HCT116 (cell line): ENCODE measurements at regions not wholly inside any gene's neighbourhood (a gene's known extent, or its start where the extent isn't known, plus 50 kb on each side); places are given as distances from the start of the nearest gene placed in this dataset.
A peak's percentile ranks its signal among the peaks of the same experiment; 100 is the strongest.

Experiments used
- ATAC-seq: fragments of 200-7000 bp; cut with Tn5 transposase; 2 replicates; pipeline ENCODE4 v1.9.1; 2020; ENCODE audit warnings: mild to moderate bottlenecking, moderate library complexity
- BruUV-seq: library from RNA; stranded (reverse); fragments of 400-500 nt; replicated peaks from 2 replicates; lab custom pipeline; 2021; lab: Mats Ljungman, UMichigan
- CTCF ChIA-PET: fragments of 300-600 bp; sonication (Branson Sonifier 250); formaldehyde crosslinking; loops from one replicate; lab custom pipeline; 2021; ENCODE audit warnings: antibody characterized with exemption; lab: Charles Lee
- POLR2A ChIA-PET: fragments of 300-600, 350-600 bp; sonication (Branson Sonifier 250); formaldehyde crosslinking; loops from one replicate; lab custom pipeline; 2021; ENCODE audit warnings: antibody characterized with exemption; lab: Charles Lee
- RAD21 ChIA-PET, 2 experiments: fragments of 300-600 bp; sonication (Branson Sonifier 250); formaldehyde crosslinking; loops; one replicate each; lab custom pipeline; 2023; ENCODE audit warnings: low total read pairs in 2 of 2; ENCODE audit not compliant: uncharacterized antibody in 2 of 2, unreplicated experiment in 2 of 2, low non-redundant PET in 1 of 2; lab: Charles Lee
- DNase-seq: peaks from one replicate; pipeline ENCODE4 v3.0.0-alpha.2; 2010; ENCODE audit warnings: low read depth, low spot score
- H2AFZ ChIP-seq: fragments of 200-600 bp; shearing (Covaris generic), sonication (generic); 2 replicates; pipeline ENCODE4 v1.6.1; 2017; ENCODE audit warnings: low read depth, mixed run types, mixed read lengths, antibody characterized with exemption, low read length; ENCODE audit not compliant: poor library complexity, severe bottlenecking
- H3K27ac ChIP-seq: 2 replicates; pipeline ENCODE4 v1.5.1; 2012; ENCODE audit warnings: low read depth, low read length
- H3K27me3 ChIP-seq: fragments of 200-600 bp; sonication (generic); 2 replicates; pipeline ENCODE4 v1.6.1; 2016; ENCODE audit warnings: mixed run types, low read length, mixed read lengths; ENCODE audit not compliant: insufficient read depth
- H3K36me3 ChIP-seq, 2 experiments: fragments of 200-500 bp in 1 of 2; fragments of 200-600 bp in 1 of 2; sonication (Bioruptor generic) in 1 of 2; sonication (generic) in 1 of 2; 2 replicates each; pipeline versions ENCODE4 v1.5.1 to v1.6.1; 2014 to 2016; ENCODE audit warnings: low read length in 2 of 2, inconsistent platforms in 1 of 2, mixed read lengths in 1 of 2, mixed run types in 1 of 2; ENCODE audit not compliant: insufficient read depth in 2 of 2, control insufficient read depth in 1 of 2
- H3K4me1 ChIP-seq, 2 experiments: fragments of 200-600 bp in 1 of 2; sonication (generic) in 1 of 2; 2 replicates each; pipeline versions ENCODE4 v1.5.1 to v1.6.1; 2012 to 2017; ENCODE audit warnings: low read length in 2 of 2, inconsistent platforms in 1 of 2, mild to moderate bottlenecking in 1 of 2, mixed read lengths in 1 of 2, mixed run types in 1 of 2, moderate library complexity in 1 of 2; ENCODE audit not compliant: insufficient read depth in 2 of 2, control insufficient read depth in 1 of 2
- H3K4me2 ChIP-seq: fragments of 200-600 bp; sonication (generic); 2 replicates; pipeline ENCODE4 v1.6.1; 2017; ENCODE audit warnings: mixed run types, low read length, mixed read lengths
- H3K4me3 ChIP-seq, 2 experiments: fragments of 200-600 bp in 1 of 2; sonication (generic) in 1 of 2; replicated peaks in 1 of 2; 2 replicates each; pipeline ENCODE4 v1.5.1; 2011 to 2016; ENCODE audit warnings: low read length in 2 of 2, control low read depth in 1 of 2, low read depth in 1 of 2, mild to moderate bottlenecking in 1 of 2, mixed read lengths in 1 of 2, mixed run types in 1 of 2
- H3K79me2 ChIP-seq: fragments of 200-600 bp; sonication (generic); 2 replicates; pipeline ENCODE4 v1.6.1; 2017; ENCODE audit warnings: mild to moderate bottlenecking, mixed run types, low read length, moderate library complexity, mixed read lengths; ENCODE audit not compliant: insufficient read depth
- H3K9ac ChIP-seq: fragments of 200-600 bp; sonication (generic); 2 replicates; pipeline ENCODE4 v1.6.1; 2016; ENCODE audit warnings: low read length, mixed read lengths
- H3K9me2 ChIP-seq: fragments of 200-600 bp; sonication (generic), shearing (Covaris generic); 2 replicates; pipeline ENCODE4 v1.6.1; 2017; ENCODE audit warnings: mixed run types, mild to moderate bottlenecking, moderate library complexity; ENCODE audit not compliant: insufficient read depth
- H3K9me3 ChIP-seq, 2 experiments: fragments of 200-500 bp in 1 of 2; fragments of 200-600 bp in 1 of 2; sonication (Bioruptor generic) in 1 of 2; sonication (generic) in 1 of 2; 2 replicates each; pipeline ENCODE4 v1.6.1; 2014 to 2017; ENCODE audit warnings: low read length in 2 of 2, mixed read lengths in 2 of 2, inconsistent platforms in 1 of 2, low read depth in 1 of 2, mild to moderate bottlenecking in 1 of 2, mixed run types in 1 of 2, moderate library complexity in 1 of 2; ENCODE audit not compliant: control insufficient read depth in 1 of 2, insufficient read depth in 1 of 2
- H4K20me1 ChIP-seq: fragments of 200-600 bp; sonication (generic), shearing (Covaris generic); 2 replicates; pipeline ENCODE4 v1.6.1; 2017; ENCODE audit warnings: mixed run types, mild to moderate bottlenecking, moderate library complexity; ENCODE audit not compliant: insufficient read depth
- CBX3 ChIP-seq: IDR thresholded peaks from 2 replicates; pipeline ENCODE4 v1.6.1; 2012; ENCODE audit warnings: low read depth
- ELF1 ChIP-seq: IDR thresholded peaks from 2 replicates; pipeline ENCODE4 v1.6.1; 2012; ENCODE audit warnings: low read depth, borderline replicate concordance
- FOSL1 ChIP-seq: IDR thresholded peaks from 2 replicates; pipeline ENCODE4 v1.6.1; 2012; ENCODE audit warnings: low read depth
- POLR2AphosphoS5 ChIP-seq: IDR thresholded peaks from 2 replicates; pipeline ENCODE4 v1.6.1; 2011; ENCODE audit warnings: mild to moderate bottlenecking, low read depth, low read length, moderate library complexity
- RAD21 ChIP-seq: IDR thresholded peaks from 2 replicates; pipeline ENCODE4 v1.6.1; 2012; ENCODE audit warnings: low read depth, mild to moderate bottlenecking
- SP1 ChIP-seq: IDR thresholded peaks from 2 replicates; pipeline ENCODE4 v1.6.1; 2012; ENCODE audit warnings: low read depth
- TCF7L2 ChIP-seq: IDR thresholded peaks from 2 replicates; pipeline ENCODE4 v1.7.0; 2011; ENCODE audit warnings: borderline replicate concordance, inconsistent platforms; ENCODE audit not compliant: insufficient read depth, insufficient read length; ENCODE audit errors: extremely low read depth
- intact Hi-C: fragments of 100-400 bp; cut with micrococcal nuclease; formaldehyde crosslinking; loops from 2 replicates; pipeline ENCODE4 v1.10.0; 2022
- TF ChIP-seq, protein P1 (sequence below): IDR thresholded peaks from 2 replicates; pipeline ENCODE4 v1.6.1; 2012
- TF ChIP-seq, protein P2 (sequence below), 3 experiments: fragments of 200-600 bp in 1 of 3; sonication (generic) in 1 of 3; IDR thresholded peaks in 2 of 3; conservative IDR thresholded peaks in 1 of 3; 2 replicates each; pipeline ENCODE4 v1.5.1; 2012 to 2017; ENCODE audit warnings: low read depth in 2 of 3, low read length in 2 of 3, antibody characterized with exemption in 1 of 3, borderline replicate concordance in 1 of 3, control low read depth in 1 of 3, mild to moderate bottlenecking in 1 of 3, mixed read lengths in 1 of 3, mixed run types in 1 of 3, moderate library complexity in 1 of 3; ENCODE audit not compliant: insufficient read depth in 1 of 3

DNA sequence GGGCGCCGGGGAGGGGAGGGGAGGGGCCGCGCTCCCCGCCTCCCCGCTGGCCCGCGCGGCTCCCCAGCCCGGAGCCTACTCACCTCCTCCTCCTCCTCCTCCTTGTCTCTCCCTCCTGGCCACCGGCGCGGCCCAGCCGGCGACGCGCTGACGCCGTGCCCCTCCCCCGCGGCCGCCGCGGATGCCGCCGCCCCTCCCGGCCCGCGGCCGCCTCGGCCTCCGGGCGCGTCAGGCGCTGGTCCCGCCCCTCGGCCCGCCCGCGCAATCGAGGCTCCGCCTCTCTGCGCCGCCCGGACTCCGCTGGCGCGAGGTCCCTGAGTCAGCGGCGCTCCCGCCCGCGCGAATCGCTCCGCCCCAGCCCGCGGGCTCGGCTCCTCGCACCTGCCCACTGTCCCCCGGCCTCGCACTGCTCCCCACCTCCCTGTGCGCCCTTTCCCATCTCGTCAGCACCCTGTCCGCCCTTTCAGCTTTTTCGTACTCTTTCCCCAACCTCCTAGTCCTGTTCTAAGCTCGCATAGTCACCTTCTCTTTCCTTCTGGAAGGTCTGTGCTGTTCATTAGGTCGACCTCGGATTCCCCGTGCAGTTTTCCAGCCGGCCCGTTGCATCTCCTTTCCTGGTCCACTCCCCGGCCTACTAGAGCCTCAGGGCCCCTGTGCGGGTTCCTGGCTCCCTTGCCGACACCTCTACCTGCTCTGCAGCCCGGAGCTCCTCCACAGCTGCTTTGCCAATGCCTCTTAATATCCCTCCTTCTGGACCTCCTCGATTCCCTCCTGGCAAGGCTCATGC lies 187.4 kb downstream of the ZEB2 start:
- TF ChIP-seq SP1, result 0 out of 2 replicates have a peak, but pooled peaks have one; percentile 16
- no peak for TF ChIP-seq RAD21
- TF ChIP-seq POLR2AphosphoS5, result peak; percentile 87
- peak; percentile 63; the same call in 1 of the 2 replicates for TF ChIP-seq CBX3
- TF ChIP-seq ELF1, result no peak
- peak; percentile 9 for TF ChIP-seq TCF7L2
- TF ChIP-seq FOSL1, result peak; percentile 22; the same call in 1 of the 2 replicates
- TF ChIP-seq, protein P1, sequence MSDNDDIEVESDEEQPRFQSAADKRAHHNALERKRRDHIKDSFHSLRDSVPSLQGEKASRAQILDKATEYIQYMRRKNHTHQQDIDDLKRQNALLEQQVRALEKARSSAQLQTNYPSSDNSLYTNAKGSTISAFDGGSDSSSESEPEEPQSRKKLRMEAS, result peak; percentile 76
- TF ChIP-seq, protein P2, sequence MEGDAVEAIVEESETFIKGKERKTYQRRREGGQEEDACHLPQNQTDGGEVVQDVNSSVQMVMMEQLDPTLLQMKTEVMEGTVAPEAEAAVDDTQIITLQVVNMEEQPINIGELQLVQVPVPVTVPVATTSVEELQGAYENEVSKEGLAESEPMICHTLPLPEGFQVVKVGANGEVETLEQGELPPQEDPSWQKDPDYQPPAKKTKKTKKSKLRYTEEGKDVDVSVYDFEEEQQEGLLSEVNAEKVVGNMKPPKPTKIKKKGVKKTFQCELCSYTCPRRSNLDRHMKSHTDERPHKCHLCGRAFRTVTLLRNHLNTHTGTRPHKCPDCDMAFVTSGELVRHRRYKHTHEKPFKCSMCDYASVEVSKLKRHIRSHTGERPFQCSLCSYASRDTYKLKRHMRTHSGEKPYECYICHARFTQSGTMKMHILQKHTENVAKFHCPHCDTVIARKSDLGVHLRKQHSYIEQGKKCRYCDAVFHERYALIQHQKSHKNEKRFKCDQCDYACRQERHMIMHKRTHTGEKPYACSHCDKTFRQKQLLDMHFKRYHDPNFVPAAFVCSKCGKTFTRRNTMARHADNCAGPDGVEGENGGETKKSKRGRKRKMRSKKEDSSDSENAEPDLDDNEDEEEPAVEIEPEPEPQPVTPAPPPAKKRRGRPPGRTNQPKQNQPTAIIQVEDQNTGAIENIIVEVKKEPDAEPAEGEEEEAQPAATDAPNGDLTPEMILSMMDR (IDR thresholded peaks at IDR 0.05 in 2 of 3, conservative IDR thresholded peaks at IDR 0.05 in 1 of 3; ENCODE audit: borderline replicate concordance in 1 of 3, insufficient read depth in 1 of 3, low read depth in 2 of 3, low read length in 2 of 3), result no peak
- ATAC-seq (peak; percentile 91), DNase-seq (peak; percentile 66)
- intact Hi-C loops, result no loop called here
- peak overlapping the region; percentile 84; the same call in 1 of the 2 replicates for H3K27ac ChIP-seq
- peak overlapping the region; percentile 82 for H3K9ac ChIP-seq
- no peaks in the 10 kb centered on the region for H3K36me3 ChIP-seq
- H3K27me3 ChIP-seq, result no peaks in the 10 kb centered on the region
- H4K20me1 ChIP-seq, result no peaks in the 10 kb centered on the region
- ChIA-PET RAD21 (no interaction called here), CTCF (no interaction called here), POLR2A (no interaction called here)
- H3K4me2 ChIP-seq, result peak overlapping the region; percentile 90
- H3K9me2 ChIP-seq, result no peaks in the 10 kb centered on the region
- peak overlapping the region; percentile 28 to 67 for H3K4me3 ChIP-seq
- no peaks in the 10 kb centered on the region for H3K9me3 ChIP-seq
- peak overlapping the region; percentile 63 for H2AFZ ChIP-seq
- peaks cover 34% of the 10 kb centered on the region for H3K79me2 ChIP-seq
- BruUV-seq, result no TSS peak
- H3K4me1 ChIP-seq, result peaks cover 8 to 14% of the 10 kb centered on the region in 2 experiments
